Right ventricle myocardium inferior (tissue), 1 donor: ENCODE measurements at regions not wholly inside any gene's neighbourhood (a gene's known extent, or its start where the extent isn't known, plus 50 kb on each side); places are given as distances from the start of the nearest gene placed in this dataset.
A peak's percentile ranks its signal among the peaks of the same experiment; 100 is the strongest.

ENCODE experiments used
- ATAC-seq: fragments of 200-7000 bp; cut with Tn5 transposase; one replicate; pipeline ENCODE4 v1.9.1; 2020; ENCODE audit warnings: mild to moderate bottlenecking, moderate library complexity
- DNase-seq: peaks from one replicate; pipeline ENCODE4 v3.0.0; 2021; ENCODE audit errors: missing footprints
- intact Hi-C: fragments of 100-400 bp; cut with DNase I; formaldehyde crosslinking; loops from one replicate; pipeline ENCODE4 v1.11.0; 2022
- donor health status: DM: no; HTN: yes; CAD: no; lungs with severe emphysema.

DNA sequence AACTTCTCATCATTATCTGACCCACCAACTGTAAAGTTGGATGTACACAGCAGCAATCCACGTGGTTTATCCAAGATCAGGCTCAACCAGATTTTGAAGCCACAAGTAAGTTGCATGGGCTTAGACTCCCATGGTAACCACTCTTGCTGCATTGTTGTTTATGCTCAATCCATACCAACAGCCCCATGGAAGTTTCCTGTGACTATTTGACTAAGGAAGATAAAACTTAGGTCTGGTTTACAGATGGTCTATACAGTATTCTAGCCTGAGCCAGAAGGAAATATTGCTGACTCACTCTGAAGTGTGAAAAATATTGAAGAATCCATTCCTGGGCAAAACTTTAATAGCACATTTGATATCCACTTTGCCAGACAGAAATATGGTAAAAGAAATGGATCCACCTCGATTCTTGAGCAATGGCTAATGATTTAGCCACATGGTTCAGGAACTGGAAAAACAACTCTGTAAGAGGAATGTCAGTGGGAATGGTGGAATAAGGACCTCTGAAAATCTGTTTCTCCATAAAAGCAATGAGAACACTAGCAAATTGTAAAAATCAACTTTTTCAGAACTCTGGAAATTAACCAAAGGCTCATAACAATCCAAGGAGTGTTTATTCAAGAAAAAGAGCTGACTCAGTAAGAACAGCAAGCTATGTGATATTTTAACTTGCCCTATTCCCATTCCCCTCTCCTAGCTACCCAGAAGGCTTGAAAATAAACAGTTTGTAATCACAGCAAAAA is 162.9 kb upstream of the STT3B start:
- ATAC-seq: no peak
- intact Hi-C loops: no loop called here
- no peak for DNase-seq

DNA sequence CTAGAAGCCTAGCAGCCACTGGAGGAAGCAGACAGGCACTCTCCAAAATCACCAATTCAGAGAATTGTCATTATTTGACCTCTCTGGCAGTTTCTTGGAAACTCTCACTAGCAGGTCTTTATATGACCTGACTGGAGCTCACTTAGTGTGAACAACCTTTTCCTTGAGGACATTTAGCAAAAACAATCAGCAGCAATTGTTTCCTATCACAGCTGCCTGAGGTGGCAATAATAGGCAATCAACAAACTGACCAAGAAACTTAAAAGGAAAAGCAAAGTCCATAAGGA is 162.4 kb upstream of the STT3B start:
- no peak for ATAC-seq
- intact Hi-C loops: no loop called here
- DNase-seq: no peak

DNA sequence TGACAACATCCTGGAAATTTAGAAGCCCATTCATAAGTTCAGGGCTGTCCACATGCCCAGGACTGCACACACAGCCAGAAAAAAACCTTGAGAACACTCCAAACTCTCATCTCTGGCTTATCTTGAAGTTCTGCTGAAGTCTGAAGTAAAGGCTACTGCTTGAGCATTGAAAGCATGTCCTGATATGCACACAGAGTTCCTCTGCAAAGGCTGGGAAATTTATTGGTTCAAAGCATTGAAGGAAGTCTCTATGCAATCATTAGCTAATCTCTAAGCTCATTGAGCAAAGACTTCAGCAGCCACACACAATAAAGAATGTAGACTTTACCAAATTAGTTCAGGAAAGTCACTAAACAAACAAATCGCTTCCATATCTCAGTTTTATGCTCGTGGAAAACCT is 162.0 kb upstream of the STT3B start:
- intact Hi-C loops: no loop called here
- no peak for DNase-seq
- ATAC-seq: peak; percentile 60

DNA sequence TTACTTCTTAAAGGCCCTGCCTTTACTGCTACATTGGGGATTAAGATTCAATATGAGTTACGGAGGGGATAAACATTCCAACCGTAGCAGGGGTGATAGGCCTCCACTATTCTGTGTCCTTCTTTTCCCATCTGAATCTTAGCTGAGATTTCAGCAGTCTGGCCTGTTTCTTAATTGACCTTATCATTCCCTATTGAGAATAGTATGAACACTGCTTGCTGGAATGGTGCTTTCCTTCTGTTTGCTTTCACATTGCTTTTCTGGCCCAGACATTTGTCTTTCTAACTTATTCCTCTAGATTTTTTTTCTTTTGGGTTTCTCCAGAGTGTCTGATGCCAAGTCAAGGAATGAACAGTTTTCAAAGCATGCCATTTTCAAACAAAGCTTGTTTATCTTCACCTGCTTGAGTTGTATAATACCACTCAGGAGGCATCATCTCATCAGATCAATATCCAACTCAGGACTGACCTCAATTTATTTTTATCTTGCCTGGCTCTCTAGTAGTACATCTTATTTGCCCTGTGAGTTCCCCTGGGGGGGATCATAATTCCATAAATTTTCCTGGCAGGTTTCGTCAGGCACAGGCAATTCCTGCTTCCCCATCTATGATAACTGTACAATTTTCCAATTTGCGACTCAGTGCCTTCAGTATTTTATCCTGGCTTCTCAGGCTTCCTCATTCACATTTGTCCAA is 161.1 kb upstream of the STT3B start:
- ATAC-seq: peak; percentile 71
- intact Hi-C loops: no loop called here
- no peak for DNase-seq

DNA sequence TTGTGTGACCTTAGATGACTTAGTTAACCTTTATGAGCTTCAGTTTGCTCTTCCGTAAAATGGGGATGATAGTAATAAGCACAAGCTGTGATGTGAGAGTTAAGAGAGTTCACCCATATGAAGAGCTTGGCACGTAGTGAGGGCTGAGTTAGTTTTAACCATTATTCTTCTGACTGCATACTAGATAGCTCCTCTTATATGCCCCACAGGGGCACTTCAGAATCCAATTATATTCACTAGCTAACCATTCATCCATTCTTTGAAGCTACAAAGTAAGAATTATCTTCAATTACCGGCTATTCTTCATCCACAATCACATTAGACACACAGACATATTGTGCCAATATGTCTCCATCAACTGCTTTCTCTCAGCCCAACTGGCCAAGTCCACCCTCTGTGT is 159.0 kb upstream of the STT3B start:
- DNase-seq (no peak), ATAC-seq (no peak)

GRCh38 chr3:31377045-31377642 is 155.6 kb upstream of the STT3B start:
- DNase-seq: no peak
- ATAC-seq: no peak
- intact Hi-C loops: no loop called here

More for the DNA sequence above, 159.0 kb upstream of the STT3B start:
- intact Hi-C loops: no loop called here

- DNase-seq: no peak
- no peak for ATAC-seq
- intact Hi-C loops: no loop called here
These were observed 154.5 kb upstream of the STT3B start for GRCh38 chr3:31378231-31378630.

DNA sequence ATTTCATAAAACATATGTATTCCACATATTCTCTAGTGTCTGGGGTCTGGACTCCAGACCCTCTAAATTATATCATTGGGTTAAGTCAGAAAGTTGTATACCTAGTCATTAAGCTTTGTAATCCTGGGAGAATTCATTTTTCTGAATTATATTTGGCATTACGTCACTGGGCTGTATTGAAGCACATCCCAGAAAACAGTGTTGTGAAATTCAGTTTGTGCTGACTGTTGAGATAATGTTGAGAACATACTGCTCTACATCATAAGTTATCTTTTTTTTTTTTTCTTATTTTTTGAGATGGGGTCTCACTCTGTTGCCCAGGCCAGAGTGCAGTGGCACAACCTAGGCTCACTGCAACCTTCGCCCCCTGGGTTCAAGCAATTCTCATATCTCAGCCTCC is 153.1 kb upstream of the STT3B start:
- intact Hi-C loops: no loop called here
- ATAC-seq: no peak
- no peak for DNase-seq

GRCh38 chr3:31382856-31383255 is 149.9 kb upstream of the STT3B start:
- intact Hi-C loops: no loop called here
- ATAC-seq: no peak
- no peak for DNase-seq

GRCh38 chr3:31384117-31384516 is 148.6 kb upstream of the STT3B start:
- no peak for DNase-seq
- no peak for ATAC-seq
- intact Hi-C loops: no loop called here

DNA sequence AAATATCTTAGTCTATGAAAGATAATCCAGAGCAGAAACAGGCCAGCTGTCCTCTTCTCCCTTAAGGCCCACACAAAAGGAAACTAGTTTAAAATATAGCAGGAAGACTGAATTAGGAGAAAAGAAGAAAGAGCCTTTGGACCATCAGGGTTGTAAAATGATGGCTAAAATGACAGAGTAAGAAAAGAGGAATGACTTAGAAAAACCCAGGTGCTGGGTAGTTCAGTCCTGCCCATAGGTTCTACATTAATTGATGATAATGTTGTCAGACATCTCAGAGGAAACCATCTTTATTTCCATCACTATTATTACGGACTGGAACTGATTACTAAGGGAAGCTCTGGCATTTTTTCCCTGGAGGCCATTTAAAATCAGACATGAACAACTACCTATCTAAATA is 142.8 kb upstream of the STT3B start:
- ATAC-seq (no peak), DNase-seq (no peak)
- intact Hi-C loops: no loop called here

DNA sequence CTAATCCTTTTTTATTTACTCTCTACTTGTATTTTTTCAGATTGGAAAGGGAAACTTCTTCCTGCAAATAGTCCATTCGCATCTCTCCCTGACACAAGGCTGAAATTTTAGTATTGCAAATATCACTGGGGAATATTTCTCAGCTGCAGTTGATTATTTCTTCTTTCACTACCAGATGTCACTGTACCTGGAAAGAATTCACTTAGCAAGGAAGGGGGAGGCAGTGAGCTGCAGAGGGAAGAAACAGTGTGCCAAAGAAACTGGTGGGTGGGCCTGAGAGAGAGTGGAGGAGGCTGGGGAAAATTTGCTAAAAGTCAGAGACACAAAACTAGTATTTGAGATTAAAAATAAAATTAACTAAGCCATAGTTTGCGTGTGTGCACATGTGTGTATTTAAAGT is 142.3 kb upstream of the STT3B start:
- intact Hi-C loops: no loop called here
- DNase-seq (no peak), ATAC-seq (no peak)

GRCh38 chr3:31391150-31391549 is 141.6 kb upstream of the STT3B start:
- intact Hi-C loops: no loop called here
- DNase-seq (no peak), ATAC-seq (no peak)

DNA sequence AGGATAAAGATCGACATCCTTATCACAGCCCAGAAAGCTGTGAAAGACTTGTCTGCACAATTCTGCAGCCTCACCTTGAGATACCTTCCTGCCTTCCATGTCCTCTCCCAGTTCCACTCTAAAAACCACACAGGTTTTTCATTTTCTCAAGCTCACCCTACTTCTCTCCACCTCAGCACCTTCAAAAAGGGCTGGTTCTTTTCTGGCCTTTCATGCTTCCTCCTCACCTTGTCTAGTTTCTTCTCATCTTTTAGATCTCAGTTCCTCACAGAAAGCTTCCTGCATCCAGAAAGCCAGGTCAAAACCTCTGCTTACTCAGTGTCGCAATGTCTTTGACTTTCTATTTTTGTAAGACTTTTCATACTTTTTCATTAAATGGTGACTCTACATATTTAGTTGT is 140.2 kb upstream of the STT3B start:
- no peak for ATAC-seq
- intact Hi-C loops: no loop called here
- DNase-seq: no peak

DNA sequence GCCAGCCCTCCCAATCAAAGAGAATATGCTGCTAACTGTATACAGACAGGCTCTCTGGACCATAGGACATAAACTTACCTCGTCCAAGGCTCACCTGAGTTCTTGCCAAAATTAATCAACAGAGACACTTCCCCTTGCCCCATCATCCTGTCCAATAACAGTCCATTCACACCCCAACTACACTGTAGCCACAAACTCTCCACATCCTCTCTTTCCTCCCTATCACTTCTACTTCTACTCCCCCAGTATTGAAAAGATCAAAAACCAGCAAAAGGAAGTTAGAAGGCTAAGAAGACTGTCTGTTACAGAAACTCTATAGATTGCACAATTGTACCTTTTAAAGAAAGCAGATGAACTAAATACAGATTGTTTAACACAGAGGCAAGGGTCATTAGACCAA is 133.5 kb upstream of the STT3B start:
- intact Hi-C loops: no loop called here
- no peak for ATAC-seq
- no peak for DNase-seq

GRCh38 chr3:31402117-31402516 is 130.6 kb upstream of the STT3B start:
- intact Hi-C loops: no loop called here
- no peak for ATAC-seq
- no peak for DNase-seq

DNA sequence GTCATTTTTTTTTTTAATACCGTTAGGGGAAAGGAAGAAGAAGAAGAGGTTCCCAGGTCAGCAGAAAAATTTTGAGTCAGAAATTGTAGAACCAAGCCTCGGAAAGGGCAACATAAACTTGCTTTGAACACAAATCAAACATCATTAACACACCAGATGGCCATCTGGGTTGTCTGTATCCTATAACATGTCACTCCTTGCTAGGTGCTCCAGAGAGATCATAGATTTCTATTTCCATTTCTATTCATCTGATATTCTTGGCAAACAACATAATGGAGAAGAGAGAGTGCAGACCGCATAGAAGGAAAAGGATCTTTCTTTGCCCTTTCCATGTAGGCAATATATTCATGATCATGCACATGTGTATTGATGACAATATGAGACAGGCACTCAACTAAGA is 129.5 kb upstream of the STT3B start:
- intact Hi-C loops: no loop called here
- ATAC-seq (no peak), DNase-seq (no peak)

GRCh38 chr3:31404871-31405270 is 127.9 kb upstream of the STT3B start:
- no peak for DNase-seq
- intact Hi-C loops: no loop called here
- no peak for ATAC-seq

DNA sequence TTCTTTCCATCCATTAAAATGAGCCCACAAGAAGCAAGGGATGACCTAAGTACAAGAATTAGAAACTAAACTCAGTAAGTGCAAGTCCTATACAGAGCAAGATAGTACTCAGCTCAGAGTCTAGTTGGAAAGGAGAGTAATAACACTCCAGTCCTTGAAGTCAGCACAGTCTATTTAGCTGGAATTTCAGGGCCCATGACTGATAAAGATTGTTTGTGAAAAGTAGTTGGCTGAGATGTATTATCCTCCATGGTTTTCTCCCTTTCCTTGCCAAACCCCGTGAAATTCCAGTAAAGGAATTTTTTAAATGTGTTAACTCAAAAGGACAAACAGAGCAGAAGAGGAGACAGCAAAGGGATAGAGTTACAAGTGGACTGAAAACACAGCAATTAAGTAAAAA is 127.2 kb upstream of the STT3B start:
- ATAC-seq: no peak
- intact Hi-C loops: no loop called here
- DNase-seq: no peak

DNA sequence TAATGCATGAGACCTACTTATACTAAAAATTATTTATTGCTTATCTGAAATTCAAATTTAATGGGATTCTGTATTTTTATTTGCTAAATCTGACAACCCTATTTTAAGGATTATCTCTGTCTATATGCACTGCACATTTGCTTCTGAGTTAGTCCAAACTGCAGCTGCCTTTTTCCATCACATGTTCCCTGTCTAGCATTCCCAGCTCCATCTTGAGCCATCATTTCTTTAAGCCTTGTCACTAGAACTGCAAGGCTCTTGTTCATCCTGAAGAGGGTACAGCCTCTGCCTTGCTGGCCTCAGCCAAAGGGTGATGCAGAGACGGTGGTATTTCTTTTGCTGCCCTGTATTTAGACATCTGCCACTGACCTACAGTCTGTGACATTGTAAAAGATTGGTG is 125.8 kb upstream of the STT3B start:
- no peak for DNase-seq
- intact Hi-C loops: no loop called here
- no peak for ATAC-seq

DNA sequence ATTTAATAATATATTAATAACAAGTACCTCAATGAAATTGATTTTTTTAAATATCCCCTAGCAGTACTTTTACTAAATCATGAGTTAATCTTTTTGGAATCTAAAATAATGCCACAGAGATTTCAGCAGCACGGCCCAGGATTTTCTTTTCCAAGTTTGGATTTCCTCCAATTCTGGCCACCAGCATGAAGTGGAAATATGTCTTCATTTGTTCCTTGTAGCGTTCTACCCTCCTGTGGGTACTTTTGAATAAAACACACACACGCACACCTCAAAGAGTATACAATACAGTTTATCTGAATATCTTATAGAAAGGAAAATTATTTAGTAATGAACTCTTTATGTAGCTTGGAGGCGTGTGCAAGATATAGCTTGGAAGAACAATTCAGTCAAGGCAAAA is 125.1 kb upstream of the STT3B start:
- ATAC-seq (no peak), DNase-seq (no peak)
- intact Hi-C loops: no loop called here
